ENCODE measurements at regions not wholly inside any gene's neighbourhood (a gene's known extent, or its start where the extent isn't known, plus 50 kb on each side); places are given as distances from the start of the nearest gene placed in this dataset.

DNA sequence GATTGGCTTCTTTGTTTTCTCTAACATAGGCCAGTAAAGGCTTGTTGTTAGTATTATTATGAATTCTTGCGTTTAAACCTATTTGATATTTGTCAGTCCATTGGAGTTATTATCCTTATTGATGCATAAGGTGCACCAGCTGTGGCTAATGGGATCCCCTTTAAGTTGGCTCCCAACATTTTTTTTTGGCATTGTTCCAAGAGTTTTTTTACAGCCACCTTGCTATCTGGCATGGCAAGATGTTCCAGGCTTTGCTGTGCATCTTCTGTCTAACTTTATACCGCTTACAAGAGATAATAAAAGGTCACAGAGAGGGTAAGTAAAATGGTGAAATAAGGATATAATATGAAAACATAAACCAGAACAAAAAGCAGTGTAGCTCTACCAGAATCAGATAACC lies 157.5 kb upstream of the TACR1 start:
- H3K79me2 ChIP-seq (ENCODE audit: low read depth), result no peaks in the 10 kb centered on the region
- H3K27ac ChIP-seq, result no peak overlapping the region
- no peak overlapping the region for H2AFZ ChIP-seq
- H3K4me1 ChIP-seq (replicated peaks; ENCODE audit: insufficient read depth), result no peaks in the 10 kb centered on the region
- no peak overlapping the region for H3K4me2 ChIP-seq
- CTCF ChIA-PET, result no interaction called here
- intact Hi-C loops (cut with micrococcal nuclease; ENCODE audit: unreplicated experiment), result no loop called here
- no peak overlapping the region for H3K4me3 ChIP-seq
- H3K36me3 ChIP-seq (ENCODE audit: low read depth), result no peaks in the 10 kb centered on the region
- H4K20me1 ChIP-seq (ENCODE audit: insufficient read depth), result no peaks in the 10 kb centered on the region
- H3F3A ChIP-seq (ENCODE audit: insufficient read depth, low read depth), result no peaks in the 10 kb centered on the region
- H3K9me2 ChIP-seq (ENCODE audit: insufficient read depth), result no peaks in the 10 kb centered on the region
- BruUV-seq (replicated peaks), result no TSS peak
- no peaks in the 10 kb centered on the region for H3K9me3 ChIP-seq (ENCODE audit: insufficient read depth, low read depth)
- H3K27me3 ChIP-seq (ENCODE audit: insufficient read depth, low read depth), result no peaks in the 10 kb centered on the region
- POLR2A ChIA-PET (ENCODE audit: unreplicated experiment), result no interaction called here
- DNase-seq, result no peak
- TF ChIP-seq CTCF (conservative IDR thresholded peaks at IDR 0.05) (no peak), EZH2 (IDR thresholded peaks at IDR 0.05; ENCODE audit: low read depth) (no peak)

DNA sequence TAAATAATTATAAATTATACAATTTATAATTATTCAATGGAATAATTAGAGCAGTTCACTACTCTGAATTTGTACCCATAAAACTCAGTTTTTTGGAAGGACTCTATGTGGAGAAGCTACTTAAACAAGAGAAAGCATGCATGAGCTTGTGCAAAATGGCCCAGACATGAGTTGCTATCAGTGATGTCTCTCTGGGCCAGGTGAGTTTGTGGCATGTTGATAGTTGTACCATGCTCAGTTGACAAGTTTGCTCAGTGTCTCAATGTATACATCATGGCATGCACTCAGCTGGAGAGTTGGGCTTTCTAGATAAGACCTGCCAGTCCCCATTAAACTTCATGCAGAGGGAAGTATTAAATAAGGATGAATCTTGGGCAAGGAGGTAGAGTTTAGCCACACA lies 153.8 kb upstream of the TACR1 start:
- no peak for TF ChIP-seq EZH2 (IDR thresholded peaks at IDR 0.05; ENCODE audit: low read depth)
- TF ChIP-seq CTCF (conservative IDR thresholded peaks at IDR 0.05), result no peak
- CTCF ChIA-PET, result no interaction called here
- no TSS peak for BruUV-seq (replicated peaks)

GRCh38 chr2:75348307-75348706 lies 149.0 kb upstream of the TACR1 start:
- no peaks in the 10 kb centered on the region for H3K79me2 ChIP-seq (ENCODE audit: low read depth)
- no peaks in the 10 kb centered on the region for H3K36me3 ChIP-seq (ENCODE audit: low read depth)
- H2AFZ ChIP-seq, result no peak overlapping the region
- H3K27me3 ChIP-seq (ENCODE audit: insufficient read depth, low read depth), result no peaks in the 10 kb centered on the region
- ChIA-PET POLR2A (ENCODE audit: unreplicated experiment) (no interaction called here), CTCF (no interaction called here)
- H3K4me3 ChIP-seq, result no peak overlapping the region
- no peaks in the 10 kb centered on the region for H4K20me1 ChIP-seq (ENCODE audit: insufficient read depth)
- H3K27ac ChIP-seq, result no peak overlapping the region
- no peaks in the 10 kb centered on the region for H3F3A ChIP-seq (ENCODE audit: insufficient read depth, low read depth)
- no peaks in the 10 kb centered on the region for H3K9me2 ChIP-seq (ENCODE audit: insufficient read depth)
- no peaks in the 10 kb centered on the region for H3K9me3 ChIP-seq (ENCODE audit: insufficient read depth, low read depth)
- intact Hi-C loops (cut with micrococcal nuclease; ENCODE audit: unreplicated experiment), result no loop called here
- DNase-seq, result no peak
- no peaks in the 10 kb centered on the region for H3K4me1 ChIP-seq (replicated peaks; ENCODE audit: insufficient read depth)
- no peak overlapping the region for H3K4me2 ChIP-seq
- BruUV-seq (replicated peaks), result no TSS peak
- no peak for TF ChIP-seq CTCF (conservative IDR thresholded peaks at IDR 0.05)
- TF ChIP-seq EZH2 (IDR thresholded peaks at IDR 0.05; ENCODE audit: low read depth), result no peak

More for the DNA sequence above, 153.8 kb upstream of the TACR1 start:
- intact Hi-C loops (cut with micrococcal nuclease; ENCODE audit: unreplicated experiment), result no loop called here
- Histone ChIP-seq H3K27me3 (ENCODE audit: insufficient read depth, low read depth) (no peaks in the 10 kb centered on the region), H3F3A (ENCODE audit: insufficient read depth, low read depth) (no peaks in the 10 kb centered on the region), H4K20me1 (ENCODE audit: insufficient read depth) (no peaks in the 10 kb centered on the region), H3K9me3 (ENCODE audit: insufficient read depth, low read depth) (no peaks in the 10 kb centered on the region), H3K4me1 (replicated peaks; ENCODE audit: insufficient read depth) (no peaks in the 10 kb centered on the region), H3K36me3 (ENCODE audit: low read depth) (no peaks in the 10 kb centered on the region), H3K9me2 (ENCODE audit: insufficient read depth) (no peaks in the 10 kb centered on the region), H2AFZ (no peak overlapping the region), H3K79me2 (ENCODE audit: low read depth) (no peaks in the 10 kb centered on the region), H3K27ac (no peak overlapping the region), H3K4me3 (no peak overlapping the region), H3K4me2 (no peak overlapping the region)
- POLR2A ChIA-PET (ENCODE audit: unreplicated experiment), result no interaction called here
- DNase-seq, result no peak

All from PC-9 (cell line).